Esophagus squamous epithelium (tissue), 4 donors: ENCODE measurements at regions not wholly inside any gene's neighbourhood (a gene's known extent, or its start where the extent isn't known, plus 50 kb on each side); places are given as distances from the start of the nearest gene placed in this dataset.

Experiments
- POLR2A ChIP-seq, 4 donors: fragments of 450-650 bp; IDR thresholded peaks; one replicate each; pipeline ENCODE4 v1.6.1; 2017; ENCODE audit warnings: antibody characterized with exemption in 4 of 4, mild to moderate bottlenecking in 4 of 4, moderate library complexity in 3 of 4
- TF ChIP-seq, protein P1 (sequence below), 6 experiments: fragments of 450-650 bp in 4 of 6; fragments of 200-600 bp in 2 of 6; sonication (generic) in 2 of 6; IDR thresholded peaks; one replicate each; pipeline ENCODE4 v1.5.1; 2016 to 2019; ENCODE audit warnings: antibody characterized with exemption in 6 of 6, mild to moderate bottlenecking in 4 of 6, moderate library complexity in 4 of 6

DNA sequence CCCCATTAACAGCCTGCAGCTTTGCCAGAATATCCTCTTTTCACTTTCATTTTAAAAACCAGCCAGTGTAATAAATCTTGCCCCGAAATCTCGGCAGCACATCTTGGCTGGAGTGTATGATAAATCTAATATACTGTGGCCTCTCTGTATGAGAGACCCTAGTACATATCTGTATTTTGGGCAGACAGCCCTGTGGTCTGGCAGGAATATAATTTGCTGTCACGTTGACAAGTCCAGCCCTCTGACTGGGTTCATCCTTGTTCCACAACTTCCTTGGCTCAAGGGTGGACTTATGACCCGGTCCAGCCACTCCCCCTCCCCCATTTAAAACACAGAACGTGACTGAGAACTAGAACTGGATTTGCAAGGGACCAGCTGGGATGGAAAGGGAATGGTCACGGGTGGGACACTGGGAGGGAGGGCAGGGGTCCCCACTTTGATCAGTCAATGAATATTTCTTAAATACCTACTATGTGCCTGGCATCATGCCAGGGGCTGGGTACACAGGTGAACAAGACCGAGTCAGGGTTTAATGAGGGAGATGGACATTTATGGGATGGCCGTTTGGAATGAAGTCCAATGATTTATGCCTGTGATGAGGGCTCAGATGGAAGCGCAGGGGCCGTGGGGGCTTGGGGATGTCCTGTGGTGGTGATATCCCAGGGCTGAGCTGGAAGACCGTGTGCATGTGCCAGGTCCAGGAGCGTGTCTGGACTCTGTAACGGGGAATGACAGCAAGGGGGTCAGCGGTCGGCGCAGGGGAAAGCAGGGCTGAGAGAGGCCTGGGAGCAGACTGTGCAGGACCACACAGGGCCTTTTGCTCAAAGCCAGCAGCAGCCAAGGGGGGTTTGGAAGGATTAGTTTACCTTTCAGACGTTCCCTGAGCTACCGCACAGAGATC lies 190.5 kb downstream of the PHETA1 start:
- TF ChIP-seq, protein P1, sequence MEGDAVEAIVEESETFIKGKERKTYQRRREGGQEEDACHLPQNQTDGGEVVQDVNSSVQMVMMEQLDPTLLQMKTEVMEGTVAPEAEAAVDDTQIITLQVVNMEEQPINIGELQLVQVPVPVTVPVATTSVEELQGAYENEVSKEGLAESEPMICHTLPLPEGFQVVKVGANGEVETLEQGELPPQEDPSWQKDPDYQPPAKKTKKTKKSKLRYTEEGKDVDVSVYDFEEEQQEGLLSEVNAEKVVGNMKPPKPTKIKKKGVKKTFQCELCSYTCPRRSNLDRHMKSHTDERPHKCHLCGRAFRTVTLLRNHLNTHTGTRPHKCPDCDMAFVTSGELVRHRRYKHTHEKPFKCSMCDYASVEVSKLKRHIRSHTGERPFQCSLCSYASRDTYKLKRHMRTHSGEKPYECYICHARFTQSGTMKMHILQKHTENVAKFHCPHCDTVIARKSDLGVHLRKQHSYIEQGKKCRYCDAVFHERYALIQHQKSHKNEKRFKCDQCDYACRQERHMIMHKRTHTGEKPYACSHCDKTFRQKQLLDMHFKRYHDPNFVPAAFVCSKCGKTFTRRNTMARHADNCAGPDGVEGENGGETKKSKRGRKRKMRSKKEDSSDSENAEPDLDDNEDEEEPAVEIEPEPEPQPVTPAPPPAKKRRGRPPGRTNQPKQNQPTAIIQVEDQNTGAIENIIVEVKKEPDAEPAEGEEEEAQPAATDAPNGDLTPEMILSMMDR (IDR thresholded peaks at IDR 0.05) = no peak
- no peak for TF ChIP-seq POLR2A (IDR thresholded peaks at IDR 0.05)
